ENCODE measurements at regions not wholly inside any gene's neighbourhood (a gene's known extent, or its start where the extent isn't known, plus 50 kb on each side); places are given as distances from the start of the nearest gene placed in this dataset.
"Not testable (repeated sequence)": the region's sequence is repeated elsewhere in the genome, so short reads cannot be mapped to it uniquely, and the experiment has no call there.

GRCh38 chr15:68494573-68495110 lies 62.7 kb upstream of the ITGA11 start:
- Histone ChIP-seq H3K9ac (ENCODE audit: low read length) (no peak overlapping the region), H3K4me1 (ENCODE audit: control insufficient read depth, insufficient read depth, low read length) (no peaks in the 10 kb centered on the region), H3K4me3 (ENCODE audit: low read length) (no peak overlapping the region), H3K27ac (ENCODE audit: low read depth, low read length) (no peak overlapping the region), H3K36me3 (ENCODE audit: control insufficient read depth, insufficient read depth, low read length) (no peaks in the 10 kb centered on the region), H3K27me3 (ENCODE audit: control insufficient read depth, insufficient read depth, low read length) (no peaks in the 10 kb centered on the region)

- Histone ChIP-seq H3K4me1 (ENCODE audit: control insufficient read depth, insufficient read depth, low read length) (no peaks in the 10 kb centered on the region), H3K9ac (ENCODE audit: low read length) (no peak overlapping the region), H3K4me3 (ENCODE audit: low read length) (no peak overlapping the region), H3K27me3 (ENCODE audit: control insufficient read depth, insufficient read depth, low read length) (no peaks in the 10 kb centered on the region), H3K27ac (ENCODE audit: low read depth, low read length) (no peak overlapping the region), H3K36me3 (ENCODE audit: control insufficient read depth, insufficient read depth, low read length) (no peaks in the 10 kb centered on the region)
Observed at GRCh38 chr15:68495221-68495950, 63.4 kb upstream of the ITGA11 start.

GRCh38 chr15:68495981-68496705 lies 64.2 kb upstream of the ITGA11 start:
- H3K4me1 ChIP-seq (ENCODE audit: control insufficient read depth, insufficient read depth, low read length), result no peaks in the 10 kb centered on the region
- H3K27ac ChIP-seq (ENCODE audit: low read depth, low read length), result no peak overlapping the region
- H3K27me3 ChIP-seq (ENCODE audit: control insufficient read depth, insufficient read depth, low read length), result no peaks in the 10 kb centered on the region
- no peaks in the 10 kb centered on the region for H3K36me3 ChIP-seq (ENCODE audit: control insufficient read depth, insufficient read depth, low read length)
- no peak overlapping the region for H3K9ac ChIP-seq (ENCODE audit: low read length)
- no peak overlapping the region for H3K4me3 ChIP-seq (ENCODE audit: low read length)

GRCh38 chr15:68496751-68497150 lies 64.8 kb upstream of the ITGA11 start:
- not testable (repeated sequence) for H3K27me3 ChIP-seq (ENCODE audit: control insufficient read depth, insufficient read depth, low read length); H3K27ac ChIP-seq (ENCODE audit: low read depth, low read length); H3K4me1 ChIP-seq (ENCODE audit: control insufficient read depth, insufficient read depth, low read length); H3K9ac ChIP-seq (ENCODE audit: low read length); H3K4me3 ChIP-seq (ENCODE audit: low read length); H3K36me3 ChIP-seq (ENCODE audit: control insufficient read depth, insufficient read depth, low read length)

GRCh38 chr15:68497206-68497910 lies 65.4 kb upstream of the ITGA11 start:
- Histone ChIP-seq H3K9ac (ENCODE audit: low read length) (no peak overlapping the region), H3K27me3 (ENCODE audit: control insufficient read depth, insufficient read depth, low read length) (no peaks in the 10 kb centered on the region), H3K4me3 (ENCODE audit: low read length) (no peak overlapping the region), H3K36me3 (ENCODE audit: control insufficient read depth, insufficient read depth, low read length) (no peaks in the 10 kb centered on the region), H3K4me1 (ENCODE audit: control insufficient read depth, insufficient read depth, low read length) (no peaks in the 10 kb centered on the region), H3K27ac (ENCODE audit: low read depth, low read length) (no peak overlapping the region)

GRCh38 chr15:68498076-68498475 lies 66.1 kb upstream of the ITGA11 start:
- Histone ChIP-seq H3K9ac (ENCODE audit: low read length) (no peak overlapping the region), H3K36me3 (ENCODE audit: control insufficient read depth, insufficient read depth, low read length) (no peaks in the 10 kb centered on the region), H3K4me1 (ENCODE audit: control insufficient read depth, insufficient read depth, low read length) (no peaks in the 10 kb centered on the region), H3K27ac (ENCODE audit: low read depth, low read length) (no peak overlapping the region), H3K27me3 (ENCODE audit: control insufficient read depth, insufficient read depth, low read length) (no peaks in the 10 kb centered on the region), H3K4me3 (ENCODE audit: low read length) (no peak overlapping the region)

GRCh38 chr15:68499620-68500312 lies 67.8 kb upstream of the ITGA11 start:
- Histone ChIP-seq H3K27me3 (ENCODE audit: control insufficient read depth, insufficient read depth, low read length) (no peaks in the 10 kb centered on the region), H3K27ac (ENCODE audit: low read depth, low read length) (no peak overlapping the region), H3K4me1 (ENCODE audit: control insufficient read depth, insufficient read depth, low read length) (no peaks in the 10 kb centered on the region), H3K9ac (ENCODE audit: low read length) (no peak overlapping the region), H3K4me3 (ENCODE audit: low read length) (no peak overlapping the region), H3K36me3 (ENCODE audit: control insufficient read depth, insufficient read depth, low read length) (no peaks in the 10 kb centered on the region)

- Histone ChIP-seq H3K4me3 (ENCODE audit: low read length) (no peak overlapping the region), H3K4me1 (ENCODE audit: control insufficient read depth, insufficient read depth, low read length) (no peaks in the 10 kb centered on the region), H3K36me3 (ENCODE audit: control insufficient read depth, insufficient read depth, low read length) (no peaks in the 10 kb centered on the region), H3K27ac (ENCODE audit: low read depth, low read length) (no peak overlapping the region), H3K9ac (ENCODE audit: low read length) (no peak overlapping the region), H3K27me3 (ENCODE audit: control insufficient read depth, insufficient read depth, low read length) (no peaks in the 10 kb centered on the region)
Observed at GRCh38 chr15:68500363-68501258, 68.6 kb upstream of the ITGA11 start.

GRCh38 chr15:68501259-68501591 lies 69.3 kb upstream of the ITGA11 start:
- Histone ChIP-seq H3K27ac (ENCODE audit: low read depth, low read length) (no peak overlapping the region), H3K9ac (ENCODE audit: low read length) (no peak overlapping the region), H3K27me3 (ENCODE audit: control insufficient read depth, insufficient read depth, low read length) (no peaks in the 10 kb centered on the region), H3K4me1 (ENCODE audit: control insufficient read depth, insufficient read depth, low read length) (no peaks in the 10 kb centered on the region), H3K36me3 (ENCODE audit: control insufficient read depth, insufficient read depth, low read length) (no peaks in the 10 kb centered on the region), H3K4me3 (ENCODE audit: low read length) (no peak overlapping the region)

- H3K9ac ChIP-seq (ENCODE audit: low read length), result no peak overlapping the region
- H3K27ac ChIP-seq (ENCODE audit: low read depth, low read length), result no peak overlapping the region
- H3K36me3 ChIP-seq (ENCODE audit: control insufficient read depth, insufficient read depth, low read length), result no peaks in the 10 kb centered on the region
- no peaks in the 10 kb centered on the region for H3K27me3 ChIP-seq (ENCODE audit: control insufficient read depth, insufficient read depth, low read length)
- H3K4me3 ChIP-seq (ENCODE audit: low read length), result no peak overlapping the region
- H3K4me1 ChIP-seq (ENCODE audit: control insufficient read depth, insufficient read depth, low read length), result no peaks in the 10 kb centered on the region
Observed at GRCh38 chr15:68501616-68502015, 69.7 kb upstream of the ITGA11 start.

- Histone ChIP-seq H3K27ac (ENCODE audit: low read depth, low read length) (no peak overlapping the region), H3K4me3 (ENCODE audit: low read length) (no peak overlapping the region), H3K9ac (ENCODE audit: low read length) (no peak overlapping the region), H3K27me3 (ENCODE audit: control insufficient read depth, insufficient read depth, low read length) (no peaks in the 10 kb centered on the region), H3K36me3 (ENCODE audit: control insufficient read depth, insufficient read depth, low read length) (no peaks in the 10 kb centered on the region), H3K4me1 (ENCODE audit: control insufficient read depth, insufficient read depth, low read length) (no peaks in the 10 kb centered on the region)
Observed at GRCh38 chr15:68502398-68502901, 70.5 kb upstream of the ITGA11 start.
